HepG2 (cell line): ENCODE measurements at regions not wholly inside any gene's neighbourhood (a gene's known extent, or its start where the extent isn't known, plus 50 kb on each side); places are given as distances from the start of the nearest gene placed in this dataset.

Experiments used
- ARID3A ChIP-seq: IDR thresholded peaks from 2 replicates; pipeline ENCODE4 v1.6.1; 2012; ENCODE audit warnings: low read depth, low read length, improper control_type of control experiment
- KAT8 ChIP-seq: IDR thresholded peaks from 2 replicates; pipeline ENCODE4 v1.6.1; 2016; ENCODE audit warnings: missing genetic modification reagents, missing compliant biosample characterization
- NR2F2 ChIP-seq: IDR thresholded peaks from 2 replicates; pipeline ENCODE4 v1.6.1; 2012; ENCODE audit warnings: low read depth, inconsistent platforms, borderline replicate concordance
- ZNF577 ChIP-seq: sonication (generic); formaldehyde crosslinking; IDR thresholded peaks from 2 replicates; pipeline ENCODE4 v1.4.0; 2020; ENCODE audit warnings: mild to moderate bottlenecking, low read depth, missing genetic modification reagents, borderline replicate concordance
- ZNF816 ChIP-seq: sonication (generic); formaldehyde crosslinking; IDR thresholded peaks from 2 replicates; pipeline ENCODE4 v1.8.0; 2022; ENCODE audit warnings: missing genetic modification reagents, mild to moderate bottlenecking, borderline replicate concordance
- ZNF839 ChIP-seq: sonication (generic); formaldehyde crosslinking; IDR thresholded peaks from 2 replicates; pipeline ENCODE4 v1.4.0; 2020; ENCODE audit warnings: missing genetic modification reagents, mild to moderate bottlenecking, borderline replicate concordance
- TF ChIP-seq, protein P1 (sequence below): sonication (generic); formaldehyde crosslinking; IDR thresholded peaks from 2 replicates; pipeline ENCODE4 v1.4.0; 2020; ENCODE audit warnings: mild to moderate bottlenecking, missing genetic modification reagents, borderline replicate concordance

GRCh38 chr2:234701841-234702240 is 205.0 kb upstream of the ARL4C start (continued):
- TF ChIP-seq ARID3A (no peak), ZNF816 (CRISPR knock-in tag) (no peak), NR2F2 (no peak), KAT8 (CRISPR knock-in tag) (no peak), ZNF839 (CRISPR knock-in tag) (no peak), ZNF577 (CRISPR knock-in tag) (no peak)
- TF ChIP-seq, protein P1, sequence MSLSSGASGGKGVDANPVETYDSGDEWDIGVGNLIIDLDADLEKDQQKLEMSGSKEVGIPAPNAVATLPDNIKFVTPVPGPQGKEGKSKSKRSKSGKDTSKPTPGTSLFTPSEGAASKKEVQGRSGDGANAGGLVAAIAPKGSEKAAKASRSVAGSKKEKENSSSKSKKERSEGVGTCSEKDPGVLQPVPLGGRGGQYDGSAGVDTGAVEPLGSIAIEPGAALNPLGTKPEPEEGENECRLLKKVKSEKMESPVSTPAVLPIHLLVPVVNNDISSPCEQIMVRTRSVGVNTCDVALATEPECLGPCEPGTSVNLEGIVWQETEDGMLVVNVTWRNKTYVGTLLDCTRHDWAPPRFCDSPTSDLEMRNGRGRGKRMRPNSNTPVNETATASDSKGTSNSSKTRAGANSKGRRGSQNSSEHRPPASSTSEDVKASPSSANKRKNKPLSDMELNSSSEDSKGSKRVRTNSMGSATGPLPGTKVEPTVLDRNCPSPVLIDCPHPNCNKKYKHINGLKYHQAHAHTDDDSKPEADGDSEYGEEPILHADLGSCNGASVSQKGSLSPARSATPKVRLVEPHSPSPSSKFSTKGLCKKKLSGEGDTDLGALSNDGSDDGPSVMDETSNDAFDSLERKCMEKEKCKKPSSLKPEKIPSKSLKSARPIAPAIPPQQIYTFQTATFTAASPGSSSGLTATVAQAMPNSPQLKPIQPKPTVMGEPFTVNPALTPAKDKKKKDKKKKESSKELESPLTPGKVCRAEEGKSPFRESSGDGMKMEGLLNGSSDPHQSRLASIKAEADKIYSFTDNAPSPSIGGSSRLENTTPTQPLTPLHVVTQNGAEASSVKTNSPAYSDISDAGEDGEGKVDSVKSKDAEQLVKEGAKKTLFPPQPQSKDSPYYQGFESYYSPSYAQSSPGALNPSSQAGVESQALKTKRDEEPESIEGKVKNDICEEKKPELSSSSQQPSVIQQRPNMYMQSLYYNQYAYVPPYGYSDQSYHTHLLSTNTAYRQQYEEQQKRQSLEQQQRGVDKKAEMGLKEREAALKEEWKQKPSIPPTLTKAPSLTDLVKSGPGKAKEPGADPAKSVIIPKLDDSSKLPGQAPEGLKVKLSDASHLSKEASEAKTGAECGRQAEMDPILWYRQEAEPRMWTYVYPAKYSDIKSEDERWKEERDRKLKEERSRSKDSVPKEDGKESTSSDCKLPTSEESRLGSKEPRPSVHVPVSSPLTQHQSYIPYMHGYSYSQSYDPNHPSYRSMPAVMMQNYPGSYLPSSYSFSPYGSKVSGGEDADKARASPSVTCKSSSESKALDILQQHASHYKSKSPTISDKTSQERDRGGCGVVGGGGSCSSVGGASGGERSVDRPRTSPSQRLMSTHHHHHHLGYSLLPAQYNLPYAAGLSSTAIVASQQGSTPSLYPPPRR (CRISPR knock-in tag), result no peak
